Natural killer cell (primary cell): ENCODE measurements at regions not wholly inside any gene's neighbourhood (a gene's known extent, or its start where the extent isn't known, plus 50 kb on each side); places are given as distances from the start of the nearest gene placed in this dataset.

Experiments used
- ATAC-seq, 3 donors: fragments of 150-1000 bp in 2 of 3; fragments of 200-7000 bp in 1 of 3; cut with Tn5 transposase; 1 replicate in 1 of 3; 2 replicates in 2 of 3; pipeline ENCODE4 v1.10.0; 2021; ENCODE audit warnings: mild to moderate bottlenecking in 2 of 3, moderate library complexity in 2 of 3
- DNase-seq, 2 donors: peaks; one replicate each; pipeline versions ENCODE4 v3.0.0 to v3.0.0-alpha.2; 2013 to 2021; ENCODE audit warnings: mixed read lengths in 1 of 2
- H3K27ac ChIP-seq: one replicate; pipeline ENCODE4 v1.5.1; 2013; ENCODE audit warnings: mild to moderate bottlenecking, low read length
- H3K27me3 ChIP-seq: one replicate; pipeline ENCODE4 v1.6.1; 2013; ENCODE audit warnings: low read length; ENCODE audit not compliant: control insufficient read depth, insufficient read depth
- H3K36me3 ChIP-seq: one replicate; pipeline ENCODE4 v1.6.1; 2013; ENCODE audit warnings: low read length; ENCODE audit not compliant: control insufficient read depth, insufficient read depth
- H3K4me1 ChIP-seq: one replicate; pipeline ENCODE4 v1.6.1; 2013; ENCODE audit warnings: low read length; ENCODE audit not compliant: control insufficient read depth, insufficient read depth
- H3K4me3 ChIP-seq: one replicate; pipeline ENCODE4 v1.5.1; 2013; ENCODE audit warnings: low read length
- H3K9me3 ChIP-seq: one replicate; pipeline ENCODE4 v1.6.1; 2013; ENCODE audit warnings: low read length; ENCODE audit not compliant: control insufficient read depth, insufficient read depth
- H3K27ac Mint-ChIP-seq, 2 donors: one replicate each; pipeline ENCODE4 v1.8.0; 2022; ENCODE audit warnings: mild to moderate bottlenecking in 2 of 2, mixed read lengths in 2 of 2, moderate library complexity in 1 of 2
- H3K27me3 Mint-ChIP-seq, 2 donors: one replicate each; pipeline ENCODE4 v1.8.0; 2022; ENCODE audit warnings: low read depth in 2 of 2, mixed read lengths in 2 of 2
- H3K36me3 Mint-ChIP-seq: one replicate; pipeline ENCODE4 v1.8.0; 2022; ENCODE audit warnings: mixed read lengths
- H3K4me1 Mint-ChIP-seq, 2 donors: one replicate each; pipeline ENCODE4 v1.8.0; 2022; ENCODE audit warnings: mixed read lengths in 2 of 2
- H3K4me3 Mint-ChIP-seq: one replicate; pipeline ENCODE4 v1.8.0; 2022; ENCODE audit warnings: mild to moderate bottlenecking, moderate library complexity, mixed read lengths
- H3K9me3 Mint-ChIP-seq, 2 donors: one replicate each; pipeline ENCODE4 v1.8.0; 2022; ENCODE audit warnings: mixed read lengths in 2 of 2
- WGBS: methylation state at CpG from one replicate; pipeline ENCODE4 v1.1.7; 2013; ENCODE audit warnings: missing lambda C conversion rate; ENCODE audit not compliant: insufficient coverage; 5-methylcytosine and 5-hydroxymethylcytosine counted together
- intact Hi-C: fragments of 100-400 bp; cut with micrococcal nuclease; formaldehyde crosslinking; loops from one replicate; pipeline ENCODE4 v1.14.2; 2022
- TF ChIP-seq, protein P1 (sequence below): fragments of 200-600 bp; IDR thresholded peaks from one replicate; pipeline ENCODE4 v1.8.0; 2022; ENCODE audit warnings: antibody characterized with exemption

DNA sequence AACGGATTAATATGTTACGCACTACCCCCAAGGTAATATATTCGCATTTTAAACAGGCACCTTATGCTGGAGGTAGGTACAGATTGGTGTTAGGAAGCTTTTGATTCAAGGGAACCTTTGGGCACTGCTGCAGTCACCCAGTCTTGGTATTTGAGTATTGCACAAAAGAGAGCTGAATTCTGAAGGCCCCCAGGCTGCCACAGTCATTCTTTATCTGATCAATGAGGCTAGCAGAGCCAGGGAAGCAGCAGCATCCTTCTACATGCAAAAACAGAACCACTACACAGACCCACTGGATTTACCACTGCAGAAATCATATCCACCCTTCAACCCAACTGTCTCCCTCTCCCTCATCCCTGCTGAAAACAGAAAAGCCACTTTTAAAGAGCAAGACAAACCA lies 121.2 kb upstream of the GRIN3A start:
- TF ChIP-seq, protein P1, sequence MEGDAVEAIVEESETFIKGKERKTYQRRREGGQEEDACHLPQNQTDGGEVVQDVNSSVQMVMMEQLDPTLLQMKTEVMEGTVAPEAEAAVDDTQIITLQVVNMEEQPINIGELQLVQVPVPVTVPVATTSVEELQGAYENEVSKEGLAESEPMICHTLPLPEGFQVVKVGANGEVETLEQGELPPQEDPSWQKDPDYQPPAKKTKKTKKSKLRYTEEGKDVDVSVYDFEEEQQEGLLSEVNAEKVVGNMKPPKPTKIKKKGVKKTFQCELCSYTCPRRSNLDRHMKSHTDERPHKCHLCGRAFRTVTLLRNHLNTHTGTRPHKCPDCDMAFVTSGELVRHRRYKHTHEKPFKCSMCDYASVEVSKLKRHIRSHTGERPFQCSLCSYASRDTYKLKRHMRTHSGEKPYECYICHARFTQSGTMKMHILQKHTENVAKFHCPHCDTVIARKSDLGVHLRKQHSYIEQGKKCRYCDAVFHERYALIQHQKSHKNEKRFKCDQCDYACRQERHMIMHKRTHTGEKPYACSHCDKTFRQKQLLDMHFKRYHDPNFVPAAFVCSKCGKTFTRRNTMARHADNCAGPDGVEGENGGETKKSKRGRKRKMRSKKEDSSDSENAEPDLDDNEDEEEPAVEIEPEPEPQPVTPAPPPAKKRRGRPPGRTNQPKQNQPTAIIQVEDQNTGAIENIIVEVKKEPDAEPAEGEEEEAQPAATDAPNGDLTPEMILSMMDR = no peak
- intact Hi-C loops = no loop called here
- no peak for ATAC-seq
- 92% methylated on average over 3 of the region's 3 CpGs for WGBS
- no peak overlapping the region for H3K27ac Mint-ChIP-seq
- Histone ChIP-seq H3K27ac (no peak overlapping the region), H3K27me3 (no peaks in the 10 kb centered on the region), H3K36me3 (no peaks in the 10 kb centered on the region), H3K4me1 (no peaks in the 10 kb centered on the region), H3K9me3 (no peaks in the 10 kb centered on the region), H3K4me3 (no peak overlapping the region)
- peaks cover 6 to 10% of the 10 kb centered on the region in 2 donors for H3K9me3 Mint-ChIP-seq
- H3K4me1 Mint-ChIP-seq = no peaks in the 10 kb centered on the region
- H3K4me3 Mint-ChIP-seq = no peak overlapping the region
- H3K27me3 Mint-ChIP-seq = no peaks in the 10 kb centered on the region
- DNase-seq = no peak
- H3K36me3 Mint-ChIP-seq = peaks cover 6% of the 10 kb centered on the region

DNA sequence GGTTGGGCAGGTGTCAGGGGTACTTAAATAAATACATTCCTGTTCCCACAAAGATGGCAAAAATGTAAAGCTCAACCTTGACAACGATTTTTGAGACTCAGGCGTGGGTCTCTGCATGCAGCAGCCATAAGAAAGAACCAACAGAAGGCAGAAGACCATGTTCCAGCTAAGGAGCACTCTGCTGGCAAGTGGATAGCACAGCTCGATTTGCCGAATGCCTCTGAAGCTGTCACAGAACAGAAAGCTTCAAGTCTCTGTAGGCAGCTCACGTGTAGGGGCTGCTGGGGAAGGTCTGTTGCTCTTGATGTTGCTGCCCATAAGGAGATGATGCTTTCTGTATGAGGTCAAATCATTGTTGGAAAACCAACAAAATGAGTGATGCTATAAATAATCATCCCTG lies 119.6 kb upstream of the GRIN3A start:
- Histone ChIP-seq H3K36me3 (no peaks in the 10 kb centered on the region), H3K27me3 (no peaks in the 10 kb centered on the region), H3K9me3 (no peaks in the 10 kb centered on the region), H3K4me3 (no peak overlapping the region), H3K4me1 (no peaks in the 10 kb centered on the region), H3K27ac (no peak overlapping the region)
- no peaks in the 10 kb centered on the region for H3K4me1 Mint-ChIP-seq
- no peak overlapping the region for H3K4me3 Mint-ChIP-seq
- ATAC-seq = no peak
- intact Hi-C loops = no loop called here
- TF ChIP-seq, protein P1 = no peak
- no peak overlapping the region for H3K27ac Mint-ChIP-seq
- DNase-seq = no peak
- no peaks in the 10 kb centered on the region for H3K27me3 Mint-ChIP-seq
- WGBS = 73% methylated on average over 5 of the region's 5 CpGs
- peaks cover 6% of the 10 kb centered on the region for H3K36me3 Mint-ChIP-seq
- peaks cover 12 to 13% of the 10 kb centered on the region in 2 donors for H3K9me3 Mint-ChIP-seq

DNA sequence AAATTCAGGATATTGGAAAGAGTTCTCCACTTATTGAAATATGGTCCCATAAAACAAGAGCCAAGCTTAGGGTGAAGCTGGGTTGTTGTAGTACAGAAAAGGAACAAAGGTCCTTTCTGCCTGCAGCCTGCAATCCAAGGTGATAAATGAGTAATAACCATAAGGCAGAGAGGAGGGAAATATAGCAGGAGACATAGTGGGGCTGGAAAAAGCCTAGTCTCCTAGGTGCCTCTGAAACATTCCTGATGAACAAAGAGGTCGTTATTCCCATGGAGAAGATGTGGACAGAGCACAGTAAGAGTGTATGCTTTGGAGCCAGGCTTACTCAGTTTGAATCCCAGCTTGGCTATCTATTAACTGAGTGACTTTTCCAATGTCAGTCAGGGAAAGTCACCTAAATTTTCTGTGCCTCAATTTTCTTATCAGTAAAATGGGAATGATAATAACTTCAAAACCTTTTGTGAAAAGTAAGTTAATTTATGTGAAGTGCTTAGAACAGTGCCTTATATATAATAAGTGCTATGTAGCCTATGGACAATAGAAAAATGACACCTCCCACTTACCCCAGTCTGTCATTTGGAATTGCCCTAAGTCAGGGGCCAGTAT lies 110.8 kb upstream of the GRIN3A start:
- no peaks in the 10 kb centered on the region for H3K9me3 ChIP-seq
- H3K27me3 ChIP-seq = no peaks in the 10 kb centered on the region
- DNase-seq = no peak
- TF ChIP-seq, protein P1 = no peak
- H3K4me3 Mint-ChIP-seq = no peak overlapping the region
- no peak overlapping the region for H3K4me3 ChIP-seq
- peaks cover 8 to 9% of the 10 kb centered on the region in 2 donors for H3K9me3 Mint-ChIP-seq
- 79% methylated on average over 1 of the region's 1 CpG for WGBS
- H3K4me1 ChIP-seq = no peaks in the 10 kb centered on the region
- no peak for ATAC-seq
- H3K36me3 Mint-ChIP-seq = no peaks in the 10 kb centered on the region
- no peaks in the 10 kb centered on the region for H3K27me3 Mint-ChIP-seq
- intact Hi-C loops = no loop called here
- no peak overlapping the region for H3K27ac ChIP-seq
- H3K27ac Mint-ChIP-seq = no peak overlapping the region
- H3K36me3 ChIP-seq = no peaks in the 10 kb centered on the region
- no peaks in the 10 kb centered on the region for H3K4me1 Mint-ChIP-seq

DNA sequence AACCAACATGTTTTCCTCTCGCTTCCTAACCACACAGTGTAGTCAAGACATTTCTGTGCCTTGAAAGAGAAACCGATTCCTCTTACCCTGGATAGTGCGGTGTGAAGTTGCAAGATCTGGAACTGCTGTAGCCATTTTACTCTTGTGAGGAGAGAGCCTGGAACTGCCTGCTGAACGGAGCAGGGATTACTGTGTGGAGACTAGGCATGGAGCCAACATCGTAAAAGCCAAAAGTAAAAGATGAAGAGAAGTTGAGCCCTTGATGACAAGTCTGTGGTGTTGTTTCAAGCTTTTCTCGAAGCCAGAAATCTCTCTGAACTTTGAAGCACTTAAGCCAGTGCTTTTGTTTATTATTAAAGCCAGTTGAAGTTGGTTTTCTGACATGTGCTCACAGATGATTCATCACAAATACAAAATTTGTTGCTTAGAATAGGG lies 110.1 kb upstream of the GRIN3A start:
- Histone ChIP-seq H3K27me3 (no peaks in the 10 kb centered on the region), H3K9me3 (no peaks in the 10 kb centered on the region), H3K27ac (no peak overlapping the region), H3K4me3 (no peak overlapping the region), H3K36me3 (no peaks in the 10 kb centered on the region), H3K4me1 (no peaks in the 10 kb centered on the region)
- TF ChIP-seq, protein P1 = no peak
- H3K9me3 Mint-ChIP-seq = peaks cover 5 to 6% of the 10 kb centered on the region in 2 donors
- H3K27ac Mint-ChIP-seq = no peak overlapping the region
- H3K27me3 Mint-ChIP-seq = no peaks in the 10 kb centered on the region
- ATAC-seq (no peak), DNase-seq (no peak)
- no peaks in the 10 kb centered on the region for H3K36me3 Mint-ChIP-seq
- 87% methylated on average over 6 of the region's 6 CpGs for WGBS
- H3K4me3 Mint-ChIP-seq = no peak overlapping the region
- intact Hi-C loops = no loop called here
- no peaks in the 10 kb centered on the region for H3K4me1 Mint-ChIP-seq
